C4-2B (cell line): ENCODE measurements at regions not wholly inside any gene's neighbourhood (a gene's known extent, or its start where the extent isn't known, plus 50 kb on each side); places are given as distances from the start of the nearest gene placed in this dataset.

Experiments
- CTCF ChIP-seq: fragments of 450-650 bp; conservative IDR thresholded peaks from 2 replicates; pipeline ENCODE4 v1.5.1; 2017; ENCODE audit warnings: mild to moderate bottlenecking
- ZFX ChIP-seq: fragments of 450-650 bp; IDR thresholded peaks from 2 replicates; pipeline ENCODE4 v1.6.1; 2017

GRCh38 chr2:237026981-237027711 is 58.5 kb upstream of the COPS8 start:
- TF ChIP-seq CTCF (peak; percentile 85), ZFX (no peak)
